Panc1 (cell line): ENCODE measurements at regions not wholly inside any gene's neighbourhood (a gene's known extent, or its start where the extent isn't known, plus 50 kb on each side); places are given as distances from the start of the nearest gene placed in this dataset.
"Not testable (repeated sequence)": the region's sequence is repeated elsewhere in the genome, so short reads cannot be mapped to it uniquely, and the experiment has no call there.

Experiments used
- ATAC-seq: fragments of 200-7000 bp; cut with Tn5 transposase; 2 replicates; pipeline ENCODE4 v1.9.1; 2020; ENCODE audit warnings: mild to moderate bottlenecking, moderate library complexity
- BruUV-seq: library from RNA; stranded (reverse); fragments of 400-500 nt; replicated peaks from 2 replicates; lab custom pipeline; 2021; lab: Mats Ljungman, UMichigan
- CTCF ChIA-PET: fragments of 300-600 bp; sonication (Branson Sonifier 250); formaldehyde crosslinking; loops from one replicate; lab custom pipeline; 2022; ENCODE audit warnings: antibody characterized with exemption; lab: Charles Lee
- POLR2A ChIA-PET: fragments of 300-600 bp; sonication (Branson Sonifier 250); formaldehyde crosslinking; loops from one replicate; lab custom pipeline; 2022; ENCODE audit warnings: antibody characterized with exemption; lab: Charles Lee
- DNase-seq: peaks from one replicate; pipeline ENCODE4 v3.0.0-alpha.2; 2010; ENCODE audit warnings: low read depth, low spot score
- H3K27ac ChIP-seq: 2 replicates; pipeline ENCODE4 v1.5.1; 2011; ENCODE audit warnings: mild to moderate bottlenecking, low read length, inconsistent platforms
- H3K27me3 ChIP-seq: fragments of 200-500 bp; sonication (Bioruptor generic); 2 replicates; pipeline ENCODE4 v1.6.0; 2014; ENCODE audit warnings: low read length, inconsistent platforms; ENCODE audit not compliant: control insufficient read depth, insufficient read depth
- H3K36me3 ChIP-seq: fragments of 200-500 bp; sonication (Bioruptor generic); 2 replicates; pipeline ENCODE4 v1.5.1; 2014; ENCODE audit warnings: inconsistent platforms, mild to moderate bottlenecking, low read length, moderate library complexity; ENCODE audit not compliant: control insufficient read depth, insufficient read depth
- H3K4me1 ChIP-seq: 2 replicates; pipeline ENCODE4 v1.5.1; 2011; ENCODE audit warnings: inconsistent platforms, mild to moderate bottlenecking, low read length, moderate library complexity; ENCODE audit not compliant: control insufficient read depth, insufficient read depth
- H3K4me3 ChIP-seq, 2 experiments: 2 replicates each; pipeline ENCODE4 v1.5.1; 2011 to 2012; ENCODE audit warnings: low read depth in 2 of 2, low read length in 2 of 2, mild to moderate bottlenecking in 2 of 2, inconsistent platforms in 1 of 2, moderate library complexity in 1 of 2
- H3K9me3 ChIP-seq: fragments of 200-500 bp; sonication (Bioruptor generic); 2 replicates; pipeline ENCODE4 v1.5.1; 2014; ENCODE audit warnings: low read depth, mild to moderate bottlenecking, inconsistent platforms, low read length, moderate library complexity; ENCODE audit not compliant: control insufficient read depth, insufficient read depth
- CTCF ChIP-seq: fragments of 450-650 bp; IDR thresholded peaks from 2 replicates; pipeline ENCODE4 v1.5.1; 2017; ENCODE audit warnings: mild to moderate bottlenecking
- in situ Hi-C: cut with HindIII; loops from 2 replicates; pipeline ENCODE4 v1.10.0; 2016; ENCODE audit warnings: low sequenced_read_pairs, low pct_unique_long_range_greater_than_20kb
- intact Hi-C: fragments of 100-400 bp; cut with micrococcal nuclease; formaldehyde crosslinking; loops from one replicate; pipeline ENCODE4 v1.10.0; 2022; ENCODE audit not compliant: unreplicated experiment

GRCh38 chr1:224012162-224012561, 101.7 kb upstream of the FBXO28 start:
- DNase-seq, H3K9me3 ChIP-seq, CTCF ChIA-PET, H3K4me1 ChIP-seq, H3K36me3 ChIP-seq, H3K4me3 ChIP-seq, H3K27me3 ChIP-seq, H3K27ac ChIP-seq, ATAC-seq, intact Hi-C loops, BruUV-seq, in situ Hi-C loops, POLR2A ChIA-PET: not testable (repeated sequence)

- H3K9me3 ChIP-seq, BruUV-seq, in situ Hi-C loops, DNase-seq, CTCF ChIA-PET, ATAC-seq, H3K36me3 ChIP-seq, POLR2A ChIA-PET, H3K27me3 ChIP-seq, H3K4me3 ChIP-seq, H3K27ac ChIP-seq, intact Hi-C loops, H3K4me1 ChIP-seq: not testable (repeated sequence)
Measured at GRCh38 chr1:224011751-224012150, 102.2 kb upstream of the FBXO28 start.

GRCh38 chr1:224011153-224011552, 102.8 kb upstream of the FBXO28 start:
- POLR2A ChIA-PET, CTCF ChIA-PET, H3K9me3 ChIP-seq, ATAC-seq, H3K4me3 ChIP-seq, in situ Hi-C loops, H3K27me3 ChIP-seq, H3K27ac ChIP-seq, H3K4me1 ChIP-seq, H3K36me3 ChIP-seq, DNase-seq, BruUV-seq, intact Hi-C loops: not testable (repeated sequence)

GRCh38 chr1:224005973-224006372, 107.9 kb upstream of the FBXO28 start:
- H3K9me3 ChIP-seq, ATAC-seq, DNase-seq, H3K27me3 ChIP-seq, H3K4me3 ChIP-seq, H3K36me3 ChIP-seq, CTCF ChIA-PET, POLR2A ChIA-PET, H3K4me1 ChIP-seq, intact Hi-C loops, H3K27ac ChIP-seq, BruUV-seq, in situ Hi-C loops: not testable (repeated sequence)

- in situ Hi-C loops, BruUV-seq, H3K4me1 ChIP-seq, H3K36me3 ChIP-seq, DNase-seq, CTCF ChIA-PET, H3K27ac ChIP-seq, ATAC-seq, POLR2A ChIA-PET, intact Hi-C loops, H3K9me3 ChIP-seq, H3K4me3 ChIP-seq, H3K27me3 ChIP-seq: not testable (repeated sequence)
- TF ChIP-seq CTCF: peak; percentile 25; the same call in 1 of the 2 replicates
Measured at GRCh38 chr1:224004552-224005315, 109.2 kb upstream of the FBXO28 start.

- POLR2A ChIA-PET, intact Hi-C loops, BruUV-seq, H3K27ac ChIP-seq, in situ Hi-C loops, H3K4me3 ChIP-seq, H3K4me1 ChIP-seq, H3K36me3 ChIP-seq, H3K27me3 ChIP-seq, H3K9me3 ChIP-seq, ATAC-seq, CTCF ChIA-PET, DNase-seq: not testable (repeated sequence)
Measured at GRCh38 chr1:224003896-224004295, 110.0 kb upstream of the FBXO28 start.

GRCh38 chr1:224001757-224002156, 112.2 kb upstream of the FBXO28 start:
- H3K27ac ChIP-seq, POLR2A ChIA-PET, H3K36me3 ChIP-seq, intact Hi-C loops, H3K4me3 ChIP-seq, DNase-seq, H3K4me1 ChIP-seq, CTCF ChIA-PET, ATAC-seq, H3K9me3 ChIP-seq, BruUV-seq, H3K27me3 ChIP-seq, in situ Hi-C loops: not testable (repeated sequence)
